GM18867 (cell line): ENCODE measurements at regions not wholly inside any gene's neighbourhood (a gene's known extent, or its start where the extent isn't known, plus 50 kb on each side); places are given as distances from the start of the nearest gene placed in this dataset.
"Not testable (repeated sequence)": the region's sequence is repeated elsewhere in the genome, so short reads cannot be mapped to it uniquely, and the experiment has no call there.

Experiments used
- ATAC-seq: cut with Tn5 transposase; IDR thresholded peaks from one replicate; pipeline ENCODE4 v1.9.1; 2021; ENCODE audit warnings: mild to moderate bottlenecking, moderate library complexity; ENCODE audit not compliant: unreplicated experiment

- no peak for ATAC-seq
Measured at GRCh38 chr14:98897605-98898309, 374.2 kb downstream of the BCL11B start.

GRCh38 chr14:98899441-98899840, 372.6 kb downstream of the BCL11B start:
- ATAC-seq, result no peak

- no peak for ATAC-seq
Measured at GRCh38 chr14:98900236-98900635, 371.8 kb downstream of the BCL11B start.

DNA sequence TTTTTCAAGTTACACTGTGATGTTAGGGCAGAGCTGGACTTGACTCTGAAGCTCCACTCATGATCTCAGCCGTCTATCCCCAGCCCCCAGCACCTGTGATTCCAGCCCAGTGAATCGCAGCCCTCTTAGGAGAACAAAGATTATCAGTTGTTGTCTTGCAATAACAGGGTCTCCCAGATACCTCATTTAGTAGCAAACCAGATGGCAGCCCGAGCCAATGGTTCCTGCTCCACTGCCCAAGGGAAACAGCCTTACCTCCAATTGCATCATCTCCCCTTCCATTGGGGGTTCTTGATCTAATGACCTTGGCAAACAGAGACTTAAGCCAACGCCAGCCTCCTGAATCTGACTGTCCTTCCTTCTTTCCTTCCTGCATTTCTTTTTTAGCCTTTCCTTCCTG, 371.2 kb downstream of the BCL11B start:
- ATAC-seq, result no peak

DNA sequence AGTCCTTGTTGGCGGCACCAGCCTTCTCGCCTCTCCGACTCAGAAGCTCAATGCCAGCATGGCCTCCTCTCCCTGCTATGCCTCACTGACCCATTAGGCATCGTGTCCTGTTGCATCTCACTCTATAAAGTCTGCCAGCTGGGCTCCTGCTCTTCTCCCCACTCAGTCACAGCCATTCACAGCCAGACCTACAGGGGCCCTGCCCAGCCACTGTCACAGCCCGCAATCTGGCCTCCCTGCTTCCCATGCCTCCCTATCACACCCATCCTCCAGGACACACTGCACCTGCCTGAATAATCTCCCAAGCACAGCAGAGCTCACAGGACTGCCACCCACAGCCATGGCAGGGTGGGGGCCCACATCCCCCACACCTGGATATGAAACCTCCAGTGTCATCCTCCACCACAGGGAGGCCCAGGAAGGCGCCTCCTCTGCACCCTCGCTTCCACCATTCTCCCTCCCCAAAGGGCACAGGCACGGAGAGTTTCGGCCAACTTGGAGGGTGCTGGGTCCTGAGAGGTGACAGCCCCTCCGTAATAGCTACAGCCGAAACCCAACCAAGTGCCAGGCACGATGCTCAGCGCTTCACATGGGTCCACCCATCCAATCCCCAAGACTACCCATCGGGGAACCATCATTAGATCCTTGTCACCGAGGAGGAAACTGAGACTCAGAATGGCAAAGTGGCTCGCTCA, 370.3 kb downstream of the BCL11B start:
- no peak for ATAC-seq

GRCh38 chr14:98903371-98903770, 368.6 kb downstream of the BCL11B start:
- ATAC-seq, result no peak

DNA sequence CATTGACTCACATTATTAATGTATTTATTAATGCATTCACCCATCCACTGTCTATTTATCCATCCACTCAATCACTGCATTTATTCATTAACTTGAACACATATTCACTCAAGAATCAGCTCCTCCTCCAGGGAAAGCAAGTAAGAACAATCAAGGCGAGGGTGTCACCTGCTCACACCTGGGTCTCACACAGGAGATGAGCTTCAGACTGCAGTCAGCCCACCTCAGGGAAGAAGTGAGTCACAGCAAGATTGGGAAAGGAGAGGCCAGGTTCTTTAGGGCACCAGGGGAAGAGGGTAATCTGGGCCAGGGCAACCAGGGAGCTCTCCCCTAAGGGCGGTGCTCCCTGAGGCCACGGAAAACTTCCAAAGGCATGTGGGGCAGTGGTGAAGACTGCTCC, 367.3 kb downstream of the BCL11B start:
- no peak for ATAC-seq

- ATAC-seq, result no peak
Measured at GRCh38 chr14:98906123-98906995, 365.6 kb downstream of the BCL11B start.

- ATAC-seq, result no peak
Measured at GRCh38 chr14:98907271-98907670, 364.7 kb downstream of the BCL11B start.

GRCh38 chr14:98908050-98908449, 363.9 kb downstream of the BCL11B start:
- no peak for ATAC-seq

DNA sequence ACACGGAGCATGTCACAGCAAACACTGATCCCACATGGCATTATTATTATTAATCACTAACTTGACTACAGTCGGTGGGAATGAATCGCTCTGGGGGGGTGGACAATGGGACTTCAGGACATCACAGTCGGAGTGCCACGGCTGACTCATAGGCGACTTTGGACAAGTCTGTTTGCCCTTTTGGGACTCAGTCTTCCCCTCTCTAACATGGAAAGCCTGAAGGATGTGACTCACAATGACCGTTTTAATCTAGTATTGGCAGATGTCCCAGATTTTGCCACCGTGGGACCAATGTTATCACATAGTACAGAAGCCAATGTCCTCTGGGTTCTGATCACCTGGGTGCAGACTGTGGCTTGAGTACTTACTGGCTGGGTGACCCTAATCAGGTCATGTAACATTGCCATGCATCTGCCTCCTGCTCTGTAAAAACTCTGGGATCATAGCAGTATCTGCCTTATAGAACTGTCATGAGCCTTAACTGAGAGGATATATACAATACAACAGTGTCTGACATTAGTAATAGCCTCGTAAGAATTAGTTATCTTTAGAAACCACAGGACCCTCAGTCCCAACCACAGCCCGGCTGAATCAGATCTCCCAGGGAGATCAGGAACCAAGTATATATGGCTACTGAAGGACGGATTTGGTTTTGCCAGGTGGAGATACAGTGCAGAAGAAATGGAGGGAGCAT, 362.6 kb downstream of the BCL11B start:
- ATAC-seq, result no peak

DNA sequence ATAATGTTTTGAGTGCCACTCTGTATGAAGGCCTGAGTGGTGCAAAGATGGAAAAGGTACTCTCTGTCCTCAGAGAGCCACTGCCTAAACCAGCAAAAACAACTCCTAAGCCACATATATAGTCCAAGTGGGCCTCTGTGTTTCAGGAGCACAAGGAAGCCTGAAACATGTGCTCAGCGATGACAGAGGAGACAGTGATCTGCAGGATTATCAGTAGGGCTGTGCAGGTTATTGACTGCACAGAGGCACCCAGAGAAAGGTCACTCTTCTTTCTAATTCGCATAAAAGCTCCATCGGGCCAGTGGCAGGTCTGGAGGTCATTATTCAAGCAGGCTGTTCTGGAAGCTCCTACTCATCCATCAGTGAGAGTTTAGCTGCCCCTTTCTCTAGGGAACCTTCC, 361.9 kb downstream of the BCL11B start:
- ATAC-seq, result no peak

DNA sequence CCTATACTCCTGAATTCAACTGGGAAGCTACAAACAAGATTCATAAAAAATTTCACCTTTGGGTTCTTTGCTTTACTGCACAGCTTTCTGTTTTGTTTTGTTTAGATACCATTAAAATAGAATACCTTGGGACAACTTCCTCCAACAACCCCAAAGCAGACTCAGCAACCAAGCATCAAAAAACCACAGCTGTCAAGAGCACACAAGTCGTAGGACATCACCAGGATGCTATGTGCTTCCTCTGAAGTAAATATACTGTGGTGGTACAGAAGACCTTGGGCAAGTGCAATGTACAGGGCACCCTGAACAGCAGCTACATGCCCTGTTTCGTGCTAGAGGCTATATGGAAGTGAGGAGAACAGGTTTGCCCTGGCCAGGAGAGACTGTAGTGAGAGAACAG, 359.3 kb downstream of the BCL11B start:
- no peak for ATAC-seq

GRCh38 chr14:98913967-98914650, 357.9 kb downstream of the BCL11B start:
- ATAC-seq, result no peak

GRCh38 chr14:98914942-98915341, 357.1 kb downstream of the BCL11B start:
- ATAC-seq, result no peak

DNA sequence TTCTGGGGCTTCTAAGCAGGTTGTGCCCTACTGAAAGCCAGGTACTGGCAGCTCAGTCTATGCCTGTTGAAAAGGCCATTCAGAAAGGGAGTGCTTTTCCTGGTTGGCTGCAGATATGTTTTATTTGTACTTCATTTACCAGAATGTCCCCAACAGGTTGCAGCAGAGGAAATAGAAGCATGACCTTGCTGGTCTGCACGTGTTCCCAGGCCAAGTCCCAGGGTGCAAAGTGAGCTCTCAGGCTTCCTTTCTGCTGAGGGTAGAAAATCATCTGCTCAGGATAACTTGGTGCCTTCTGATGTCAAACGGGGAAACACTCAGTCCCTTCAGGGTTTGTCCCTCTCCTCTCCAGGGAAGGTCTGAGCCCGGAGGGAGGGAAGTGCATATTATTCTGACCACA, 356.4 kb downstream of the BCL11B start:
- no peak for ATAC-seq

- ATAC-seq, result no peak
Measured at GRCh38 chr14:98916036-98916435, 356.0 kb downstream of the BCL11B start.

DNA sequence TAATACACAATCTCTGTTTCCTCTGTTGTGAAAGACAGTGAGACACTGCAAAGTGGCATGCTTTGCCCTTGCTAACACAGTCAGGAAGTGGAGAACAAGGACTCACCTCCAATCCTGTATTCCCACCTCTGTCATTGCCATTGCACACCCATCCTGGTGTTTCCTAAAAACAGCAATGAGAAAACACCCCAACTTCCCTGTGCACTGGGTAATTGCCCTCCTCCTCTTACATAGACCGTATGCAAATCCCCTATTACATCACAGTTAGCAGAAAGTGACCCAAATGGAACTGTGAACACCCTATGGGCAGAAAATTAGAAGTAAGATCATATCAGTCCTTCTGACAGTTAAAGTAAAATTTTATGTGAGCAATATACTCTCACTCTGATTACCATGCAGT, 355.5 kb downstream of the BCL11B start:
- no peak for ATAC-seq

- no peak for ATAC-seq
Measured at GRCh38 chr14:98919434-98919833, 352.6 kb downstream of the BCL11B start.

DNA sequence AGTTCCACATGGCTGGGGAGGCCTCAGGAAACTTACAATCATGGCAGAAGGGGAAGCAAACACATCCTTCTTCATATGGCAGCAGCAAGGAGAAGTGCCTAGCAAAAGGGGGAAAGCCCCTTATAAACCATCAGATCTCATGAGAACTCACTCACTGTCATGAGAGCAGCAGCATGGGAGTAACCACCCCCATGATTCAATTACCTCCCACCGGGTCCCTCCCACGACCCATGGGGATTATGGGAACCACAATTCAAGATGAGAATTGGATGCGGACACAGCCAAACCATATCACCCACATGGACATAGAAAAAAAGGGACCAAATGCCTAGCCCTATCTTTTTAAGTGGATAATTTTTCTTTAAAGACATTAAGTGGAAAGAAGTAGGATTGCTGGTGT, 350.7 kb downstream of the BCL11B start:
- ATAC-seq, result not testable (repeated sequence)

- ATAC-seq, result no peak
Measured at GRCh38 chr14:98923596-98923995, 348.4 kb downstream of the BCL11B start.
